ENCODE measurements at regions not wholly inside any gene's neighbourhood (a gene's known extent, or its start where the extent isn't known, plus 50 kb on each side); places are given as distances from the start of the nearest gene placed in this dataset.

DNA sequence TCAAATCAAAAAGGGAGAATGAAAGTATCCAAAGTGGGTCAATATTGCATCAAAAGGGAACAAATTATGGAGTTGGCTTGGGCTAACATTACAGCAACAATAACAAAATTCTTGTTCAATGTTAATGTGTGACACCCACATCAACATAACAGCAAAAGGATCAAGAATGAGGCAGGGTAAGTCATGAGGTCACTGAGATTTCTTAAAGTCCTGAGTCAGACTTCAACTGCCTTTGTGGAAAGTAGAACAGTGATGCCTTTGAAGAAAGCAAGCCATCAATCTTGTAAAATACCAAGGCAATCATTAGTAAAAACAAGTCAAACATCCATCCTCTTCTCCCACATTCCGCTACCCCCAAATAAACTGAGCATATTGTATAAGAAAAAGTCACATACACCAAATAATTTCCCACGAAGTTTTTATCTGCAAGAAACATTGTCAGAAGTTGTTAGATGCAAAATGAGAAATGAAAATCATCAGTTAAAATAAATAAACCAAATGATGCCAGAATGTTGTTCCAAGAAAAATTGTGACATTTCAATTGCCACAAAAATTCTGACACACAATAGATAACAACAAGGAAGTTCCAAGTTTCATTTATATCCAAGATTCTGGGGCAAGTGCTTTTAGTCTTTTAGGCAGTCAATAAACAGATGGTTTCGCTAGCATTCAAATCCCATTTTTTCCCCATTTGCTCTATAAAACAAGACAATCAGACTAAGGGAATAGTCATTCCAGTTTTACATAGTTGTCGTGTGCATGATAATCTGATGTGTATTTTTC lies 216.1 kb upstream of the SETBP1 start:
- DNase-seq (ENCODE audit: low read depth in 4 of 4, low spot score in 3 of 4) = no peak

GRCh38 chr18:44465381-44465841 lies 215.3 kb upstream of the SETBP1 start:
- DNase-seq (ENCODE audit: low read depth in 4 of 4, low spot score in 3 of 4) = no peak

GRCh38 chr18:44466997-44467396 lies 213.7 kb upstream of the SETBP1 start:
- no peak for DNase-seq (ENCODE audit: low read depth in 4 of 4, low spot score in 3 of 4)

DNA sequence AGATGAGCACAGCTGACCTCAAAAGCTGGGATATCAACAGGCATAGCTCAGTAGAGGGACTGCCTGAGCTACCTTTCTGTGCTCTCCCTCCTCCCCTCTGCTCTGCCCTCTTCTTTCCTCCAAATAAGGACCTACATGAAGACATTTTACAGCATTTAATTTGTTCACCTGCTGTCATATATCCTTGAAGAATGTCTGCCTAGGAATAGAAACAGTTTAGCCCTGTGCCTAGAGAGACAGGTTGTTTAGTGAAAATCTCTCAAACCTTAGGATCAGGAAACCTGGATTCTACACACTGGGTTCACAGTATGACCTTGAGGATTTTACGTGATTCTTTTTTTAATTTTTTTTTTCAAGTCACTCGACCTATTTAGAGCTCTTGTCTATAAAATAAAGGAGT lies 213.0 kb upstream of the SETBP1 start:
- no peak for DNase-seq (ENCODE audit: low read depth in 4 of 4, low spot score in 3 of 4)

GRCh38 chr18:44473394-44474066 lies 207.2 kb upstream of the SETBP1 start:
- DNase-seq (ENCODE audit: low read depth in 4 of 4, low spot score in 3 of 4) = no peak

- no peak for DNase-seq (ENCODE audit: low read depth in 4 of 4, low spot score in 3 of 4)
These were observed 206.6 kb upstream of the SETBP1 start for GRCh38 chr18:44474067-44474411.

DNA sequence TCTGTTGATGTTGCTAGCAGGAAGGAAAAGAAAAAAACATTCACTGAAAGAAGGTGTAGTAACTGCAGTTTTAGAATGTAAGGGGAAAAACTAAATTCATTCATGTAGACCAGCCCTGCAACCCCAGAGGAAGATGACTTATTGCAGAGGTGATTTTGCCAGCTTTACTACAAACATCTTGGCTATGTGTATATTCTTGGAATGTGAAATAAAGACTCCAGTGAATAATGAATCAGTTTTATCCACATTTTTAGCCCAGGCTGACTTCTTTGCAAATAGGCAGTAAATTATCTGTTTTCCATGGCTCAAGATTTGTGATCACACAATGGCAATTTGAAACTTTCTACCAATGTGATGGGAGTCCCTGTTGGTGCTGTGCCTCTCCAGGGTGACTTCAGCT lies 206.1 kb upstream of the SETBP1 start:
- no peak for DNase-seq (ENCODE audit: low read depth in 4 of 4, low spot score in 3 of 4)

DNA sequence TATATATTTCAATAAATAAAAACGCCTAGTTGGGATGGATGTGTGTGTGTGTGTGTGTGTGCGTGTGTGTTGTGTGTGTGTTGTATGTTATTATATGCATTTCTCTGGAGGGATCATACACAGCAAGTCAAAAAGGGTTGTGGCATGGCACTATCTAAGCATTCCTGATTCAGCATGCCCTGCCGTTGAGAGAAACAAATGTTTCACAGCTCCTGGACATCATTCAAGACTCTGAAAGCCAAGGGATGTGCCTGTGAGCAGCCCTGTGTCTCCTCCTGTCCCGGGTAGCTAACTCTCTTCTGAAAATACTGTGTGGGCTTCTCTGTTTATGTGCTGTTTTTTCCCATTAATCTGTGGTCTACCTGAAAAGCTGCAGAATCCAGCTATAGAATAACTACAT lies 197.9 kb upstream of the SETBP1 start:
- no peak for DNase-seq (ENCODE audit: low read depth in 4 of 4, low spot score in 3 of 4)

DNA sequence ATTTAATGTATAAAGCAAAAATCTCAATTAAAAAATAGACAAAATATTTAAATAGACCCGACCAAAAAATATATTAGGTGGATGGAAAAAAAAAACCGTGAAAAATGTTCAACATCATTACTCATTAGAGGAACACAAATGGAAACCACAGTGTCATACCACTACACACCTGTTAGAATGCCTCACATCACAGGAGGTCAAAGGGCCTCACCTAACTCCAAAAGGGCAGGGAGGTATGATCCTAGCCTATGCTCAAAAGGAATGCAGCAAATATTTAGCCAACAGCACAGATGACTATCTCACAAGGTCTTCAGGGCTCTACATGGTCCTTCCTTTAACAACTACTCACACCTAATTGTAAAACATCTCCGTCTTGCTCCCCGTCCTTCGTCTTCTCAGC lies 185.5 kb upstream of the SETBP1 start:
- no peak for DNase-seq (ENCODE audit: low read depth in 4 of 4, low spot score in 3 of 4)

GRCh38 chr18:44497311-44497710 lies 183.4 kb upstream of the SETBP1 start:
- no peak for DNase-seq (ENCODE audit: low read depth in 4 of 4, low spot score in 3 of 4)

DNA sequence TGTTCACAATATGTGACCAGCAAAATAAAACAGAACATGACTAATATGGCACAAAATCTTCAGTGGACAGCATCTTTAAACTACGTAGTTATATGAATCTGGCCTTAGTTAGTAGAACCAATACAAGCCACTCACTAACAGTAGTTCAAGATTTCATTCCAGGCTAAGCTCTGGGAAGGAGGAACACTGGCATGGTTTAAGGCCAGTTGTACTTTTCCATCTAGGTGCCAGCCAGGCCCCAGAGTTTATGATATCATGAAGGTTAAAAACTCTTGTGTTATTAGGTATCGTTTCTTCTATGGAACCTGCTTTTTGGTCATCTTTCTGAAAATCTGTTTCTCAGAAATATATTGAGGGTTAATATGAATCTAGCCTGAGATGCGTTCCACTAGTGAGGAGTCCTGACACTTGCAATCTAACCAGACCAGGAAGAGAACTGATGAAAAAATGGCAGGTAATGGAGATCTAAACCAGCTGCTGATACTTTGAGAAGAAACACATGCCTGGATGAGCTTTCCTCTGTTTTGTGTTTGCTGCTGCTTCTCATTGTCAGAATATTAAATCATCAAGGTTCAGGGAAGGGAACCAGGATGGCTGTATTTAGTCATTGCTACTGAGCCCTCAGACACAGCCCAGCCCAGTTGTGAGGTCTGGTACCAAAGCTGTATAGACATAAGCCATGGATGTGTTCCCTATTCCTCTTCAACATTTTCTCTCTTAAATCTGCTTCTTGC lies 182.8 kb upstream of the SETBP1 start:
- DNase-seq (ENCODE audit: low read depth in 4 of 4, low spot score in 3 of 4) = no peak

- DNase-seq (ENCODE audit: low read depth in 4 of 4, low spot score in 3 of 4) = no peak
These were observed 179.7 kb upstream of the SETBP1 start for GRCh38 chr18:44500808-44501610.

- no peak for DNase-seq (ENCODE audit: low read depth in 4 of 4, low spot score in 3 of 4)
These were observed 178.5 kb upstream of the SETBP1 start for GRCh38 chr18:44502221-44502620.

DNA sequence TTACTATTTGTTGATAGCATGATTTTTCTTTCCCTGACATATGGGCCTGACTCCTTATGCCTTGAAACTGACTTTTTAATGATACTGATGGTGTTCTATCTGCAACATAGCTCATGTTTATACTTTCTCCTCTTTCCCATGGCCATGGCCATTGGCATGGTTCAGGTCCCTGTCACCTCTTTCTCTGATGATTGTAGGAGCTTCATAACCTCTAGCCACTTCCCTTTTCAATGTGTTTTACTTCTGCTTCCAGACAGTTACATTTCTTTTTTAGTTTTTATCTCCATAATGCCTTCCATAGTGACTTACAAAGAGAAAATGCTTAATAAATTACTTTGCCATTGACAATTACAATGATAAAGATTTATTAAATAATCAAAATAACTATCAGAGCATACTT lies 177.9 kb upstream of the SETBP1 start:
- no peak for DNase-seq (ENCODE audit: low read depth in 4 of 4, low spot score in 3 of 4)

GRCh38 chr18:44503854-44504253 lies 176.8 kb upstream of the SETBP1 start:
- no peak for DNase-seq (ENCODE audit: low read depth in 4 of 4, low spot score in 3 of 4)

DNA sequence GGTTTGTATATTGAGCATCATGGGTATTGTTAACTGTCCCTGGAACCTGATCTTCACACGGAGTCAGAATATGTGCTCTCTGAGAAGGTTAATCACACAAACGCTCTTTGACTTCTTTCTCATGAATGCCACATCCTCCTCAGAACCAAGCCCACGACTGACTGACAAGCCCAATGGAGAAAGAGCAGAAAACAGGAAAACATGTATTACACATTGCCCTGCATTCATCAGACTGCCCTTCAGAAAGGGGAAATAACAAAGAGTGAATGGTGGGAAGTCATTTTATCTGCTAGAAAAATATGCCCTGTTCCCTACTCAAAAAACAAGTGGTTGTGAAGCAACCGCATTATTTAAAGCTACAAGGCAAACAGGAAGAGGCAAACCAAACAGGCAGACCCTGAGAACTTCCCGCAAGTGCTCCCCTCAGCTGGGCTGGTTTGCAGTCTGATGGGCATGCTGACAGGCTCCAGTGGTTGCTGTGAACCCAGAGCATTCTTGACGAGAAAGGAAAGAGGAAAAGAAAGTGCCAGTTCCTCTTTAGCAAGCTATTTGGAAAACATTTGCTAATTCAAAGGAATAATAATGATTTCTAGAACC lies 172.9 kb upstream of the SETBP1 start:
- DNase-seq (ENCODE audit: low read depth in 4 of 4, low spot score in 3 of 4) = no peak

GRCh38 chr18:44508474-44508873 lies 172.2 kb upstream of the SETBP1 start:
- no peak for DNase-seq (ENCODE audit: low read depth in 4 of 4, low spot score in 3 of 4)

DNA sequence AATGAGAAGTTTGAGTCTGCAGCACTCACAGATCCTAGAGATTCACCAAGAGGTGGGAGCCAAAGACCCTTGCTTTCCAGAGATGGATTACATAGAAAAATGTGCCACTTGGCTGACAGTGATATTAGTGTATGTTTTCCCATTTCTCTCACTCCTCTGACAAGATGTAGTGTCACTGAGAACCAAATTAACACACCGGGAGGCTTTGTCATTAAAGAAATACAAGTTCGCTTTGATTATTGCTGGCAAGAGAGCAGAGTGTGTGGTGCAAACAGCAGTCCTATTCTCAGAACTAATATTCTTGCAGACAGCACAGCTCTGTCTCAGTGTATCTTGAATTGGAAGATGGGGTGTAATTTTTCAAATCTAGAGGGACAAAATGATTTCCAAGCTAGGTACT lies 171.6 kb upstream of the SETBP1 start:
- no peak for DNase-seq (ENCODE audit: low read depth in 4 of 4, low spot score in 3 of 4)

DNA sequence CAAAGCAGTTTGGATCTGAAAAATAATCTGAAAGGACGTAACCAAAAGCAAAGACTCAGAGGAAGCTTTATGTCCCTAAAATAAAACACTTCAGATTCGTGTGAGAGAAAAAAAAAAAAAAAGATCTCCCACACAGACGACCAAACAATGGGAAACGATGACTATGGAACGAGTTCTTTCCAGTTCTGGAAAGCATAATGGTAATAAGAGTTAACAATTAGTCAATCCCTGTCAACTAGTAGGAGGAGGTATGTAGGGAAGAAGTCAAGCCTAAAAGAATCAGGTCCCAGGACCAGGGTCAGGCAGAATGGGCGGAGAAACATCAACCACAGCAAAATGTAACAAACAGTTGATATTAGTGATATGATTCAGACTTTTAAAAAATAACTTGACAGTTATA lies 170.3 kb upstream of the SETBP1 start:
- DNase-seq (ENCODE audit: low read depth in 4 of 4, low spot score in 3 of 4) = no peak

DNA sequence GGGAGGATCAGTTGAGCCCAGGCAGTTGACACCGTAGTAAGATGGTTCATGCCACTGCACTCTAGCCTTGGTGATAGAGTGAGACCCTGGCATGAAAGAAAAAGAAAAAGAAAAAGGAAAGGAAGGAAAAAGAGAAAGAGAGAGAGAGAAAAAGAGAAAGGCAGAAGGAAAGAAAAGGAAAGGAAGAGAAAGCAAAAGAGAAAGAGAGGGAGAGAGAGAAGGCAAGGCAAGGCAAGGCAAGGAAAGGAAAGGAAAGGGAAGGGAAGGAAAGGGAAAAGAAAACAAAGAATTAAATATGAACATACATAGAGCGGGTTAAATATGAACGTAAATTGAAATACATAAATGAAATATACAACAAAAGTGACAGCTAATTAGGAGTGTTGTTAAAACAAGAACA lies 167.5 kb upstream of the SETBP1 start:
- DNase-seq (ENCODE audit: low read depth in 4 of 4, low spot score in 3 of 4) = no peak

GRCh38 chr18:44514106-44514505 lies 166.6 kb upstream of the SETBP1 start:
- DNase-seq (ENCODE audit: low read depth in 4 of 4, low spot score in 3 of 4) = no peak

Measured in left renal pelvis (tissue), 4 donors.